ENCODE measurements at regions not wholly inside any gene's neighbourhood (a gene's known extent, or its start where the extent isn't known, plus 50 kb on each side); places are given as distances from the start of the nearest gene placed in this dataset.

GRCh38 chr5:8327016-8327415 is 458.1 kb downstream of the MTRR start:
- Histone ChIP-seq H3K27me3 (ENCODE audit: low read depth, low read length) (no peaks in the 10 kb centered on the region), H3K36me3 (ENCODE audit: control insufficient read depth in 1 of 2, insufficient read depth in 2 of 2, low read length in 2 of 2) (no peaks in the 10 kb centered on the region), H3K9me3 (ENCODE audit: control insufficient read depth in 1 of 2, low read length in 2 of 2) (no peaks in the 10 kb centered on the region), H3K27ac (ENCODE audit: low read length) (no peak overlapping the region), H3K4me3 (ENCODE audit: low read depth in 1 of 2, low read length in 2 of 2) (no peak overlapping the region), H3K4me1 (ENCODE audit: control insufficient read depth in 1 of 2, insufficient read depth in 2 of 2, low read length in 2 of 2) (no peaks in the 10 kb centered on the region)

- Histone ChIP-seq H3K9me3 (ENCODE audit: control insufficient read depth in 1 of 2, low read length in 2 of 2) (no peaks in the 10 kb centered on the region), H3K4me1 (ENCODE audit: control insufficient read depth in 1 of 2, insufficient read depth in 2 of 2, low read length in 2 of 2) (no peaks in the 10 kb centered on the region), H3K27ac (ENCODE audit: low read length) (no peak overlapping the region), H3K4me3 (ENCODE audit: low read depth in 1 of 2, low read length in 2 of 2) (no peak overlapping the region), H3K27me3 (ENCODE audit: low read depth, low read length) (no peaks in the 10 kb centered on the region), H3K36me3 (ENCODE audit: control insufficient read depth in 1 of 2, insufficient read depth in 2 of 2, low read length in 2 of 2) (no peaks in the 10 kb centered on the region)
Observed at GRCh38 chr5:8329773-8330172, 460.8 kb downstream of the MTRR start.

- Histone ChIP-seq H3K36me3 (ENCODE audit: control insufficient read depth in 1 of 2, insufficient read depth in 2 of 2, low read length in 2 of 2) (no peaks in the 10 kb centered on the region), H3K4me1 (ENCODE audit: control insufficient read depth in 1 of 2, insufficient read depth in 2 of 2, low read length in 2 of 2) (no peaks in the 10 kb centered on the region), H3K4me3 (ENCODE audit: low read depth in 1 of 2, low read length in 2 of 2) (no peak overlapping the region), H3K9me3 (ENCODE audit: control insufficient read depth in 1 of 2, low read length in 2 of 2) (no peaks in the 10 kb centered on the region), H3K27ac (ENCODE audit: low read length) (no peak overlapping the region), H3K27me3 (ENCODE audit: low read depth, low read length) (no peaks in the 10 kb centered on the region)
Observed at GRCh38 chr5:8332666-8333445, 463.9 kb downstream of the MTRR start.

- H3K9me3 ChIP-seq (ENCODE audit: control insufficient read depth in 1 of 2, low read length in 2 of 2): no peaks in the 10 kb centered on the region
- H3K4me1 ChIP-seq (ENCODE audit: control insufficient read depth in 1 of 2, insufficient read depth in 2 of 2, low read length in 2 of 2): no peaks in the 10 kb centered on the region
- H3K36me3 ChIP-seq (ENCODE audit: control insufficient read depth in 1 of 2, insufficient read depth in 2 of 2, low read length in 2 of 2): no peaks in the 10 kb centered on the region
- H3K27ac ChIP-seq (ENCODE audit: low read length): no peak overlapping the region
- no peaks in the 10 kb centered on the region for H3K27me3 ChIP-seq (ENCODE audit: low read depth, low read length)
- H3K4me3 ChIP-seq (ENCODE audit: low read depth in 1 of 2, low read length in 2 of 2): no peak overlapping the region
Observed at GRCh38 chr5:8333485-8333884, 464.5 kb downstream of the MTRR start.

GRCh38 chr5:8333977-8334376 is 465.0 kb downstream of the MTRR start:
- H3K9me3 ChIP-seq (ENCODE audit: control insufficient read depth in 1 of 2, low read length in 2 of 2): no peaks in the 10 kb centered on the region
- H3K4me1 ChIP-seq (ENCODE audit: control insufficient read depth in 1 of 2, insufficient read depth in 2 of 2, low read length in 2 of 2): no peaks in the 10 kb centered on the region
- H3K4me3 ChIP-seq (ENCODE audit: low read depth in 1 of 2, low read length in 2 of 2): no peak overlapping the region

GRCh38 chr5:8340261-8340660 is 471.3 kb downstream of the MTRR start:
- Histone ChIP-seq H3K9me3 (ENCODE audit: control insufficient read depth in 1 of 2, low read length in 2 of 2) (peaks cover 0 to 6% of the 10 kb centered on the region in 2 donors), H3K4me1 (ENCODE audit: control insufficient read depth in 1 of 2, insufficient read depth in 2 of 2, low read length in 2 of 2) (no peaks in the 10 kb centered on the region), H3K27me3 (ENCODE audit: low read depth, low read length) (no peaks in the 10 kb centered on the region), H3K27ac (ENCODE audit: low read length) (no peak overlapping the region), H3K4me3 (ENCODE audit: low read depth in 1 of 2, low read length in 2 of 2) (no peak overlapping the region), H3K36me3 (ENCODE audit: control insufficient read depth in 1 of 2, insufficient read depth in 2 of 2, low read length in 2 of 2) (no peaks in the 10 kb centered on the region)

More at GRCh38 chr5:8333977-8334376, 465.0 kb downstream of the MTRR start:
- no peaks in the 10 kb centered on the region for H3K27me3 ChIP-seq (ENCODE audit: low read depth, low read length)
- no peak overlapping the region for H3K27ac ChIP-seq (ENCODE audit: low read length)
- H3K36me3 ChIP-seq (ENCODE audit: control insufficient read depth in 1 of 2, insufficient read depth in 2 of 2, low read length in 2 of 2): no peaks in the 10 kb centered on the region

GRCh38 chr5:8340739-8341344 is 471.9 kb downstream of the MTRR start:
- H3K27ac ChIP-seq (ENCODE audit: low read length): no peak overlapping the region
- no peaks in the 10 kb centered on the region for H3K36me3 ChIP-seq (ENCODE audit: control insufficient read depth in 1 of 2, insufficient read depth in 2 of 2, low read length in 2 of 2)
- no peak overlapping the region for H3K4me3 ChIP-seq (ENCODE audit: low read depth in 1 of 2, low read length in 2 of 2)

GRCh38 chr5:8341406-8341805 is 472.5 kb downstream of the MTRR start:
- no peaks in the 10 kb centered on the region for H3K27me3 ChIP-seq (ENCODE audit: low read depth, low read length)
- no peaks in the 10 kb centered on the region for H3K36me3 ChIP-seq (ENCODE audit: control insufficient read depth in 1 of 2, insufficient read depth in 2 of 2, low read length in 2 of 2)
- H3K4me1 ChIP-seq (ENCODE audit: control insufficient read depth in 1 of 2, insufficient read depth in 2 of 2, low read length in 2 of 2): no peaks in the 10 kb centered on the region

More at GRCh38 chr5:8340739-8341344, 471.9 kb downstream of the MTRR start:
- Histone ChIP-seq H3K9me3 (ENCODE audit: control insufficient read depth in 1 of 2, low read length in 2 of 2) (peaks cover 0 to 6% of the 10 kb centered on the region in 2 donors), H3K27me3 (ENCODE audit: low read depth, low read length) (no peaks in the 10 kb centered on the region), H3K4me1 (ENCODE audit: control insufficient read depth in 1 of 2, insufficient read depth in 2 of 2, low read length in 2 of 2) (no peaks in the 10 kb centered on the region)

GRCh38 chr5:8347984-8348383 is 479.0 kb downstream of the MTRR start:
- Histone ChIP-seq H3K4me3 (ENCODE audit: low read depth in 1 of 2, low read length in 2 of 2) (no peak overlapping the region), H3K4me1 (ENCODE audit: control insufficient read depth in 1 of 2, insufficient read depth in 2 of 2, low read length in 2 of 2) (no peaks in the 10 kb centered on the region), H3K36me3 (ENCODE audit: control insufficient read depth in 1 of 2, insufficient read depth in 2 of 2, low read length in 2 of 2) (no peaks in the 10 kb centered on the region), H3K9me3 (ENCODE audit: control insufficient read depth in 1 of 2, low read length in 2 of 2) (no peaks in the 10 kb centered on the region), H3K27ac (ENCODE audit: low read length) (no peak overlapping the region), H3K27me3 (ENCODE audit: low read depth, low read length) (no peaks in the 10 kb centered on the region)

More at GRCh38 chr5:8341406-8341805, 472.5 kb downstream of the MTRR start:
- H3K9me3 ChIP-seq (ENCODE audit: control insufficient read depth in 1 of 2, low read length in 2 of 2): peaks cover 0 to 6% of the 10 kb centered on the region in 2 donors
- no peak overlapping the region for H3K27ac ChIP-seq (ENCODE audit: low read length)
- H3K4me3 ChIP-seq (ENCODE audit: low read depth in 1 of 2, low read length in 2 of 2): no peak overlapping the region

- Histone ChIP-seq H3K36me3 (ENCODE audit: control insufficient read depth in 1 of 2, insufficient read depth in 2 of 2, low read length in 2 of 2) (no peaks in the 10 kb centered on the region), H3K27ac (ENCODE audit: low read length) (no peak overlapping the region), H3K27me3 (ENCODE audit: low read depth, low read length) (no peaks in the 10 kb centered on the region), H3K4me3 (ENCODE audit: low read depth in 1 of 2, low read length in 2 of 2) (no peak overlapping the region), H3K4me1 (ENCODE audit: control insufficient read depth in 1 of 2, insufficient read depth in 2 of 2, low read length in 2 of 2) (no peaks in the 10 kb centered on the region), H3K9me3 (ENCODE audit: control insufficient read depth in 1 of 2, low read length in 2 of 2) (no peaks in the 10 kb centered on the region)
Observed at GRCh38 chr5:8349855-8350254, 480.9 kb downstream of the MTRR start.

- Histone ChIP-seq H3K27me3 (ENCODE audit: low read depth, low read length) (no peaks in the 10 kb centered on the region), H3K9me3 (ENCODE audit: control insufficient read depth in 1 of 2, low read length in 2 of 2) (no peaks in the 10 kb centered on the region), H3K27ac (ENCODE audit: low read length) (no peak overlapping the region), H3K4me3 (ENCODE audit: low read depth in 1 of 2, low read length in 2 of 2) (no peak overlapping the region), H3K4me1 (ENCODE audit: control insufficient read depth in 1 of 2, insufficient read depth in 2 of 2, low read length in 2 of 2) (no peaks in the 10 kb centered on the region), H3K36me3 (ENCODE audit: control insufficient read depth in 1 of 2, insufficient read depth in 2 of 2, low read length in 2 of 2) (no peaks in the 10 kb centered on the region)
Observed at GRCh38 chr5:8350644-8351339, 481.8 kb downstream of the MTRR start.
